PFSK-1 (cell line): ENCODE measurements at regions not wholly inside any gene's neighbourhood (a gene's known extent, or its start where the extent isn't known, plus 50 kb on each side); places are given as distances from the start of the nearest gene placed in this dataset.

ENCODE experiments used
- FOXP2 ChIP-seq: optimal IDR thresholded peaks from 2 replicates; pipeline ENCODE3; 2011; ENCODE audit warnings: borderline replicate concordance, control low read depth, inconsistent platforms; ENCODE audit not compliant: insufficient read depth; ENCODE audit errors: extremely low read length, extremely low read depth
- POLR2AphosphoS5 ChIP-seq: IDR thresholded peaks from 2 replicates; pipeline ENCODE4 v1.6.1; 2012; ENCODE audit warnings: low read depth, mild to moderate bottlenecking, control low read depth, low read length, moderate library complexity
- SIN3A ChIP-seq: IDR thresholded peaks from 2 replicates; pipeline ENCODE4 v1.6.1; 2012; ENCODE audit warnings: mild to moderate bottlenecking, low read length, moderate library complexity, borderline replicate concordance; ENCODE audit not compliant: insufficient read depth
- TAF1 ChIP-seq: IDR thresholded peaks from 2 replicates; pipeline ENCODE4 v1.6.1; 2012; ENCODE audit warnings: low read length, control low read depth, borderline replicate concordance; ENCODE audit not compliant: insufficient read depth
- TF ChIP-seq, protein P1 (sequence below), 2 experiments: IDR thresholded peaks; 2 replicates each; pipeline versions ENCODE4 v1.6.1 to v1.8.0; 2011 to 2012; ENCODE audit warnings: low read depth in 2 of 2, low read length in 2 of 2, control low read depth in 1 of 2, inconsistent platforms in 1 of 2, mild to moderate bottlenecking in 1 of 2, moderate library complexity in 1 of 2; ENCODE audit not compliant: insufficient read depth in 1 of 2

DNA sequence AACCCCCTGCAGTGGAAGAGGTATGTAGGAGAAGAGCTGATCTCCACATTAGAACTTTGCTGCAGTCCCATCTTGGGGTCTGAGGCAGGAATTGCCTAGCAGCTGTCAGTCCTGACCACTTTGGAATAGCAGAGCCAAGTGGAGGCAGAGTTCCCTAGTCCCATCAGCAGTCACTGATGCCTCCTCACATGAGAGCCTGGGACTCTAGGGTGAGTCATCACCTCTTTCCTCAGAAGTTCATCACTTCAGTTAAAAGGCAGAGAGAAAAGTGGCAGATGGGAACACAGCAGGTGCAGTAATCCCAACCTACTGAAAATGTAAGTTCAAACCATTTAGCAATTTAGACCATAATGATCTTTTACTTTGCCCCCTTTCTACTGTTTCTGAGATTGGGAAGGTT, 73.9 kb upstream of the MED14 start:
- TF ChIP-seq TAF1 (no peak), POLR2AphosphoS5 (no peak), SIN3A (no peak), FOXP2 (no peak)
- TF ChIP-seq, protein P1, sequence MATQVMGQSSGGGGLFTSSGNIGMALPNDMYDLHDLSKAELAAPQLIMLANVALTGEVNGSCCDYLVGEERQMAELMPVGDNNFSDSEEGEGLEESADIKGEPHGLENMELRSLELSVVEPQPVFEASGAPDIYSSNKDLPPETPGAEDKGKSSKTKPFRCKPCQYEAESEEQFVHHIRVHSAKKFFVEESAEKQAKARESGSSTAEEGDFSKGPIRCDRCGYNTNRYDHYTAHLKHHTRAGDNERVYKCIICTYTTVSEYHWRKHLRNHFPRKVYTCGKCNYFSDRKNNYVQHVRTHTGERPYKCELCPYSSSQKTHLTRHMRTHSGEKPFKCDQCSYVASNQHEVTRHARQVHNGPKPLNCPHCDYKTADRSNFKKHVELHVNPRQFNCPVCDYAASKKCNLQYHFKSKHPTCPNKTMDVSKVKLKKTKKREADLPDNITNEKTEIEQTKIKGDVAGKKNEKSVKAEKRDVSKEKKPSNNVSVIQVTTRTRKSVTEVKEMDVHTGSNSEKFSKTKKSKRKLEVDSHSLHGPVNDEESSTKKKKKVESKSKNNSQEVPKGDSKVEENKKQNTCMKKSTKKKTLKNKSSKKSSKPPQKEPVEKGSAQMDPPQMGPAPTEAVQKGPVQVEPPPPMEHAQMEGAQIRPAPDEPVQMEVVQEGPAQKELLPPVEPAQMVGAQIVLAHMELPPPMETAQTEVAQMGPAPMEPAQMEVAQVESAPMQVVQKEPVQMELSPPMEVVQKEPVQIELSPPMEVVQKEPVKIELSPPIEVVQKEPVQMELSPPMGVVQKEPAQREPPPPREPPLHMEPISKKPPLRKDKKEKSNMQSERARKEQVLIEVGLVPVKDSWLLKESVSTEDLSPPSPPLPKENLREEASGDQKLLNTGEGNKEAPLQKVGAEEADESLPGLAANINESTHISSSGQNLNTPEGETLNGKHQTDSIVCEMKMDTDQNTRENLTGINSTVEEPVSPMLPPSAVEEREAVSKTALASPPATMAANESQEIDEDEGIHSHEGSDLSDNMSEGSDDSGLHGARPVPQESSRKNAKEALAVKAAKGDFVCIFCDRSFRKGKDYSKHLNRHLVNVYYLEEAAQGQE (IDR thresholded peaks at IDR 0.05; ENCODE audit: insufficient read depth in 1 of 2, low read depth in 2 of 2, low read length in 2 of 2): no peak
